SK-MEL-5 (cell line): ENCODE measurements at regions not wholly inside any gene's neighbourhood (a gene's known extent, or its start where the extent isn't known, plus 50 kb on each side); places are given as distances from the start of the nearest gene placed in this dataset.

ENCODE experiments used
- DNase-seq: peaks from one replicate; pipeline ENCODE4 v3.0.0-alpha.2; 2016; ENCODE audit warnings: low read depth, low spot score
- in situ Hi-C: cut with HindIII; loops from 2 replicates; pipeline ENCODE4 v1.10.0; 2016; ENCODE audit warnings: low sequenced_read_pairs, high pct_unique_total_duplicates, low pct_unique_long_range_greater_than_20kb

DNA sequence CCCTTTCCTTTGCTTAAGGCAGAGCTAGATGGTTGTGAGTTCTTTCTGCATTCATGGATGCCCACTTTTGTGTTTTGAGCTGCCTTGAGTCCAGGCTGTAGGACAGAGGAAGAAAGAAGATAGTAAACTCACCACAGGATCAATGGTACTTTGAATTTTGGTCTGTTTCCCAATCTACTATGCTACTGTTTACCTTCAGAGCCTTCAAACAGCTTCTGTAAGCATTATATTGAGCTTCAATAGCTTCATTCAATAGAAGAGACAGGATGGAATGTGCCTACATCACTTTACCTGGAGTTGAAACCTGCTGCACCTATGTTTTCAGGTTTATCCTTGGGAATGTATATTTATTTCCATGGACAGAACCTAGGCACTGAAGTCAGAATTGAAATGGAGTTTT is 397.9 kb upstream of the DYNLRB2 start:
- in situ Hi-C loops = no loop called here
- no peak for DNase-seq

DNA sequence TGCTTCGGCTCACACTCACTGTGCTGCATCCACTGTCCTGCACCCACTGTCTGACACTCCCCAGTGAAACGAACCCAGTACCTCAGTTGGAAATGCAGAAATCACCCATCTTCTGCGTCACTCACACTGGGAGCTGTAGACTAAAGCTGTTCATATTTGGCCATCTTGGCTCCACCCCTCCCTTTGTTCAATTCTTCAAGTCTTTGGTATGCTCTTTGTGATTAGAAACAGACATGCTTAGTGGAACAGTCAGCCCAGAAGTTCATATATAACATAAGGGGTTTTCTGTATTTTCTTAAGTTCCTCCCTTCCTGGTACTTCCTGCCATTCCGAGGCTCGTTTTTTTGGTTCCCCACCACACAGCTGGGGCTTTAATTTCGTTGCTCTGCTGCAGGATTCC is 398.5 kb upstream of the DYNLRB2 start:
- no peak for DNase-seq
- in situ Hi-C loops = no loop called here

DNA sequence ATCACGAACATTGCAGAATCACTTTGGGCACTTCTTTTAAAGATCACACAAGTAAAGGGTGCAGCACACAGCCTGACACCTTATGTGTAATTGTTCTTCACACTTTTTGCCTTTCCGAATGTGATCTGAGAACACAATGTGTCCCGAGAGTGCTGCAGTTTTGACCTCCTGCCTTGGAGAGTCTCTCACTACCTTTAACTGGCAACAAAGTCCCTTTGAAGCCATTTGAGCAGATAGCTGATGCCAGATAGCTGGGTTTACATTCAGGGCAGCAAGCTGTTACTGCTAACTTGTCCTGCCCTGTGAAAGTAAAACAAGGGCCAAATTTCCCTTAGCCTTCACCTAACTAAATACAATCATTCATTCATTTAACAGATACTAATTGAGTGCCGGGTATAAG is 411.0 kb upstream of the DYNLRB2 start:
- in situ Hi-C loops = no loop called here
- no peak for DNase-seq

DNA sequence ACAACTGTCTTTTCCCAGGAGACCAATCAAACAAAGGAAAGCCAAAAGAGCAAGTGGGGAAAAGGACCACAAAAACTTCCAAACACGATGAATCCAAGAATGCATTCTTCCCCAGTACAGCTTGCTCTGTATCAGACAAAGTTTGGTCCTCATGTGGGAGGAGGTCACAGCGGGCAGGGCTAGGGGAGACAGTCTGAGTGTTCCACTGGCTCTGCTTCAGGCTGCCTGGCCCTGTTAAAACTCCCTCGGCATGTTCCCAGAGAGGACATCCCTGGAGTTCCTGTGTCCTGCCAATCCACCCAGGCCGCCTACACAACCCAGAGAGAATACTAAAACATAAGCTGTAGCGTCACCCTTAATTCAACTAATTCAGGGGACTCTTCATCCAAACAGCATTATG is 415.1 kb upstream of the DYNLRB2 start:
- in situ Hi-C loops = no loop called here
- DNase-seq = no peak

DNA sequence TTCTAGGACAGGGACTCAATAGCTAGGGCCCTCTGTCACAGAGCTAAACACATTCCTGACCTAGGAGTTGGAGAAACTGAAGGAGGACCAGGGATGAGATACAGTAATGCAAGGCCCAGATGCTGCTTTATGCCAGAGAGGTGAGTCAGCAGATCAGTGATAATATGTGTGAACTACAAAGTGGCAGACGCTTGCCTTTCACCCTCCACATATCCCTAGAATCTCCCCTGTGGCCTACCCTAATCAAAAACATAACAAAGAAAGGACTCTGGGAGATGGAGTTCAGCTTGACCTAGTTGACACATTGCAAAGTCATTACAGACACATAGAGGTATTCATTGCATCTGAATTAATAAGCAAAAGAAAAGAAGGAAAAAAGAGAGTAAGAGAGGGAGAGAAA is 417.6 kb upstream of the DYNLRB2 start:
- in situ Hi-C loops = no loop called here
- no peak for DNase-seq

DNA sequence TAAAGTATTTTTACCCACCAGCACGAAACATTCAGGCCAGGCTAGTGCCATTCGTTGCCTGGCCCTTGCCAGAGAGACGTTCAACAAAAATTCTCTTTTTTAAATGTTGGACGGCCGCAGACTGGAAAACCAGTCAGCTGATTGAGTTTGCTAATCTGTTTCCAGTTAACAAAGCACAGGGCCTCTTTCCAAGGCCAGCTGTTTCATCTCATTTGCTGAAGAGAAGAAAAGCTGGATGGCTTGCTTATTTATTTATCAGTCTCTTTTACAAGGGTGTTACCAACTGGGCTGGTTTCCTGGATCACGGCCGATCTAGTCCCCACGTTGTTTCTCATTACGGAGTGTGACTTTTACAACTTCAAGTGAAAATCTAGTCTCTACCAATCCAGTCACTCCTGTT is 418.7 kb upstream of the DYNLRB2 start:
- in situ Hi-C loops = no loop called here
- DNase-seq = no peak

DNA sequence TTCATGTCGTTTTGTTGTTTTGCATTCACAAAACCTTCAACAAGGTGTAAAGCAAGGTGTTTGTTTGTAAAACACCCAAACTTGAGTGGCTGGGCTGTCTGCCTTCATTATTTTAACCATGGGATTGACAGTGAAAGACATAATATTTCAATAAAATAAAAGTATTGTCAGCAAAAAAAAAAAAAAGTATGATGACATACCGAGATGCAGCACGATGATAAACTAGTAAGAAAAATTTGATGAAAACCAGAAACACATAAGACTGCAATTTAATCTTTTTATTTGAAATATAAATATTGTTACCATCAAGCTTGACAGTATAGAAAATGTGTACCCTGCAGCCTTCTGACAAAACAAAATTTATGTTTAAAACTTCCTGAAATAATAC is 419.3 kb upstream of the DYNLRB2 start:
- no peak for DNase-seq
- in situ Hi-C loops = no loop called here

DNA sequence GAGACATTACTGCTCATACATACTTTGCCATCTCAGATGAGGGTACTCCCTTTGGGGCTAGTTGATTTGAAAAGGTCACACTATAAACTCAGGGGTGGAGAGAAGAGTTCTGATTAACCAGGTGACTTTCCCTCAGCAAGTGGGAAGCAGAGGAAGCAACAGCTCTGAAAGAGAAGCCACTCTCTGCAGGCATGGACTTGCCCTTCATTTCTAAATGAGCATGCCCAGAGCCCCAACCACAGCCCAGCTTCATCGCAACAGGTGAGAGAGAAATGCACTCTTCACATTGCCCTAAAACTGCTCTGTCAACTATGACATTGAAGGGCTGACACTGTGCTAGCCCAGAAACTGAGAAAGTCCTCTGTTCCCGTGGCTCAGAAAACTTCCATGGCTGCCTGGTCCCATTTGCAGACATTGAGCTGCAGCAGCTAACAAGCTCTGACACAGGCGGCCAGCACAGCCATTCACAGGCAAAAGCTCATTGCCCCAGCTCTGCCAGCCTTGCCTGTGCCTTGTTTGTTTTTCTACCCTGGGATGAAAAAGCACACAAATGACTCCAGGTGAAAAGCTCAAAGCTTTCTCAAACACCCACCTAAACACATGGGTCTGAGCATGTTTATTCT is 419.8 kb upstream of the DYNLRB2 start:
- DNase-seq = no peak
- in situ Hi-C loops = no loop called here

DNA sequence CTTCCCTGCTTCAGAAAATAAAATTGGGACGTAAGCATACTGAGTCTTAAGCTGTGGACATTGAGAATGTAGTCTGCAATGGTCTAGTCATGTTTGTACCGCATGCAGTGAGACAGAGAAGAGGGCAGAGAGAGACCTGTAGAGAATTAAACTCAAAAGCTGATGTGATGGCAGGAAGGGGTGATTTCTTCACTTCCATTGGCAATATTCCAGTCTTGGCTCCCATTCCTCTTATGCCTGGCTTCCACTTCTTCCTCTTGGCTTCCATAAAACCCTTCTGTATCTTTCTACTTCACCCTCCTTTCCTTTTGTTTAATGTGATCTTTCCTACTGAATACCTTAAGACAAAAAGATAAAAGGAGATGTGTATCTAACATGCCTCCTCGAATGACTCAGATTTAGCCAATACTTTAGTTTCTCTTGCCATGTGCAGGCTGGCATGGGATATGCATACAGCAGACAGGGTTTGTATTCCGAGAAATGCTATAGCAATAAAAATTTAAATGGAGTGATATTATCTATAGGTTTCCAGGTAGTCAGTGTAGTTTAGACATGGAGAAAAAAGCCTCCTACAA is 423.1 kb upstream of the DYNLRB2 start:
- in situ Hi-C loops = no loop called here
- DNase-seq = no peak

DNA sequence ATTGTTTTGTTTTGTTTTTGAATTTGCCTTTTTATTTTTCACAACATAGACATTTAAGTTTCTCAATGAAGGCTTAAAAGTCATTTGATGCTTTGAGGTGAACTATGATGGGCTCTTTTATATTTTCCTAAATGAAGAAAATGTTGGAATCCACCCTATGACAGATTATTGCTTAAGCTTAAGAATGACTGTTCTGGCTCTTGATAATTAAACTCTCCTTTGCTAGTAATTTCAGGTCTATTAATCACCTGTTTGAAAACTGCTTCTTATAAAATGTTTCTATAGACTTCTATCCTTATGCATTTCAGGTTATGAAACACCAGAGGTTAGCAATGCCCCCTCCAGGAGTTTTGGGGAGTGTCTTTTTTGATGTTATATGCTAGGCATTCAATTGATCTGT is 424.1 kb upstream of the DYNLRB2 start:
- no peak for DNase-seq
- in situ Hi-C loops = no loop called here

DNA sequence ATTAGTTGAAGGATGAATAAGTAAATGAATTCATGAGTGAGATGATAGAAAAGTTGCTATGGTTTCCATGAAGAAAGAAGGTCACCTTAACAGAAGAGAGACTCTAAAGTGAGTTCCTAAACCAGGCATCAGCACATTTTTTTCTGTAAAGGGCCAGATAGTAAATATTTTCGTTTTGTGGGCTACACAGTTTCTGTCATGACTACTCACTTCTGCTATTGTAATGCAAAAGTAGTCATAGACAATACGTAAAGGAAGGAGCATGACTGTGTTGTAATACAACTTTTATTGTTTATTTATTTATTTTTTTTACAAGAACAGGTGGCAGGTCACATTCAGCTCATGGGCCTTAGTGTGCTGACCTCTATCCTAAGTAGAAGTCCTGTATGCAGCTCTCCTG is 426.1 kb upstream of the DYNLRB2 start:
- in situ Hi-C loops = no loop called here
- no peak for DNase-seq

DNA sequence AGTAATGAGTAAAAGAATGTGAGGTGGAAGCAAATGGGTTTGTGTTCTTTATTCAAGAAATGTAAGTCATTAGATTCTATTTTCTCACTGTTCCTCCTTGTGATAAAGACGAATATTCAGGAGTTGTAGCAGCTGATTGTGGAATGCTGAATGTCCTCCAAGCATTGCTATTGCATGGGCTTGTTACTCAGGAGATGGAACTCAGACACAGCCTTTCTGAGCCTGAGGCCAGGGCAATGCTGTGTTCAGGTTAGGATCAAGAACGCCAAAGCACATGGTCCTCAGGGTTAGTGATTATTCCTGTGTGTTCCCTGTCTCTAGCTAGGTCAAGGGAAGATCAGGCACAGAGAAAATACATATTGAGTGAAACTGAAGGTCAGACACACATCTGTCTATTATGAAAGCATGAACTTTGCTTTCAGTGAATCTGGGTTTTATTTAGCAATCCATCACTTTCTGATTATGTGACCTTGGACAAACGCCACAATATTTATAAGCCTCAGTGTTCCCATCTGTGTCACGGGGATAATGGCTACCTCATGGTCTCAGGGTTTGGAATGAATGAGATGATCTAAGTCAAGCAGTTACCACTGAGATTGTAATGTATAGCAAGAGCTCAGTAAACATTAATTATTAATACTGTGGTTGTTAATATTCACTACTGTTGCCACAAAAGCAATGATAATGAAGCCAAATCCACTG is 426.8 kb upstream of the DYNLRB2 start:
- no peak for DNase-seq
- in situ Hi-C loops = no loop called here

DNA sequence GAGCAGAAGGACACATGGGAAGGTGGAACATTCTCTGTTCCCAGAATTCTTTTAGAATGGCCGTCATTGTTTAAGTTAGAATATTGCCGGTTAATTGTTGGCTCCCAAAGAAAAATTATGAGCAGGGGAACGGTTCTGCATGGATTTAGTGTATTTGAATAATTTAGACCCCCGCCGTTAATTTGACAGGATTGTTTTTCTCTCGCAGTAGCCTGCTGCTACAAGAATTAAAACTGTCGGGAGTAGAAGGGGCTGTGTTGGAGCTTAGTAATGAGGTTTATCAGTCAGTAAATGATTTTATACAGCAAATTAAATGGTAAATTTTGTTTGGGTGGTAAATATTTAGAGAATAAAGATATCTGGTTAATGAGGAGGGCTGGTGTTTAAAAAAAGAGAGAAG is 431.2 kb upstream of the DYNLRB2 start:
- no peak for DNase-seq
- in situ Hi-C loops = no loop called here

DNA sequence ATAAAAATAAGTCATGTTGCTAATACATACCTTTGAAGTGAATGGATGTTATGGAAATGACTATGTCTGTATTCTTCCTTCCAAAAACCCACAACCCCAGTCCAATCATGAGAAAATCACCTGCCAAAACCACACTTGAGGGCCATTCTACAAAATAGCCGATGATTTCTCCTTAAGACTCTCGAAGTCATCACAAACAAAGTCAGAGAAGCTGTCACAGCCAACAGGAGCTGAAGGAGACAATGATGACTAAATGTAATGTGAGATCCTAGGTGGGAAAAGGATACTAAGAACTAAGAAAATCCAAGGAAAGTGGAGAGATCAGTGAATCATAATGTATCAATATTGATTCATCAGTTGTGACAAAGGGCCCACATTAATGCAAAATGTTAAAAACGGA is 432.9 kb upstream of the DYNLRB2 start:
- no peak for DNase-seq
- in situ Hi-C loops = no loop called here

DNA sequence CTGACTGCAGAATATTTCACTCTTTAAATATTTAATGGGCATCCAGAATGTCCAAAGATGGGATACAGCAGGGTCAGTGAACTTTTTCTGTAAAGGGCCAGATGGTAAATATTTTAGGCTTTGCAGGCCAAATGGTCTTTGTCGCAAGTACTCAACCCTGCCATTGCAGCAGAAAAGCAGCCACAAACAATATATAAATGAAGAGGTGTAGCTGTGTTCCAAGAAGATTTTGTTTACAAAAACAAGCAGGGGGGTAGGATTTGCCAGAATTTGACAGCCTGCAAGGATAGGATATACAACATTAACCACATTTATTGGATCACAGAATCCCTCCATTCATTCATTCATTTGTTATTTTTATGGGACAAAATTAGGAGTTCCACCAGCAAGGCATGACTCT is 435.0 kb upstream of the DYNLRB2 start:
- in situ Hi-C loops = no loop called here
- no peak for DNase-seq

DNA sequence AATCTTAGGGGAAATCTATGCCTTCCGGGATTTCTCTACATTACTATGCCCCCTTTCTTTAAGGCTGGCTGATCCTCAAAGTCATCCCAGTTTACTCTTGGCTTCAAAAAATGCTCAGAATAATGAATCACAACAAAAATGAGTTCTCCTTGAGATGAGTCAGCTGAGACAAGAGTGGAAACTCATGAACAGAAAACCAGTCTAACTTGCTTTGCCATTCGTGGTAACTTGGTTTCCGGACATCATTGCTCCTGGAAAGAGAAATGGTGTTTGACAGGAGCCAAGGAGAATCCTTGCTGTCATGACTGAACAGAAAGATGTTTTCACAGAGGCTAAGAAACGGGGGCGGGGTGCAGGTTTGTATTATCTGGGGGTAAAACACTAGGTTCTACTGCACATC is 435.6 kb upstream of the DYNLRB2 start:
- in situ Hi-C loops = no loop called here
- no peak for DNase-seq

DNA sequence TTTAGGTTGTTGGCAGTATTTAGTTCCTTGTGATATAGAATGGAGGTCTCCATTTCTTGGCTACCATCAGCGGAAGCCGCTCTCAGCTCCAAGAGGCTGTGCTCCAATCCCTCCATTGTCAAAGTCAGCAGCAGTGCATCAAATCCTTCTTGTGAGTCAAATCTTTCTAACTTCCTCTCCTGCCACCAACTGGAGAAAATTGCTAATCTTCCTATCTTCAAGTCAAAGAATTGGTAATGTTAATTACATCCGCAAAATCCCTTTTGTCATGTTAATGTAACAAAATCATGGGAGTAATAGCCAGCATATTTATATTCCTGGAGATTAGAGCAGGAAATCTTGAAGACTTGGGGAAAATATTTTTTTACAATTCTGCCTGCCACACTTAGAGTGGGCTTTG is 436.4 kb upstream of the DYNLRB2 start:
- peak; percentile 8 for DNase-seq
- in situ Hi-C loops = no loop called here

DNA sequence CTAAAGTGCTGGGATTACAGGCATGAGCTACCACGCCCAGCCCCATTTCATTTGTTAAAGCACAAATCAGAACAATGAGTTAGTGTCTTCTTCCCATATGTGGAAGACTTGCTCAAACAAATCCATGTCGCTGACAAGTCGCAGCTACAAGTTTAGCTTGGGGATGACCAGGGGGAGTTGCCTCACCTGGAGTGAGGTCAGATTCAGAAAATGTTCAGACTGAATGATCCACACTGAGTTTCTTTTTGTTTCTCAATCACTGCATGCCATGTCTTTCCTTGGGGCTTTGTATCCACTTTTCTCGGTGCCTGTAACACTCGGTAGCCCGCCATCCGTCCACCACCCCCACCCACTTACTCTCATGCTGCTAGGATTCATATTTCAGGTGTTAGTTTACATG is 437.3 kb upstream of the DYNLRB2 start:
- in situ Hi-C loops = no loop called here
- no peak for DNase-seq

DNA sequence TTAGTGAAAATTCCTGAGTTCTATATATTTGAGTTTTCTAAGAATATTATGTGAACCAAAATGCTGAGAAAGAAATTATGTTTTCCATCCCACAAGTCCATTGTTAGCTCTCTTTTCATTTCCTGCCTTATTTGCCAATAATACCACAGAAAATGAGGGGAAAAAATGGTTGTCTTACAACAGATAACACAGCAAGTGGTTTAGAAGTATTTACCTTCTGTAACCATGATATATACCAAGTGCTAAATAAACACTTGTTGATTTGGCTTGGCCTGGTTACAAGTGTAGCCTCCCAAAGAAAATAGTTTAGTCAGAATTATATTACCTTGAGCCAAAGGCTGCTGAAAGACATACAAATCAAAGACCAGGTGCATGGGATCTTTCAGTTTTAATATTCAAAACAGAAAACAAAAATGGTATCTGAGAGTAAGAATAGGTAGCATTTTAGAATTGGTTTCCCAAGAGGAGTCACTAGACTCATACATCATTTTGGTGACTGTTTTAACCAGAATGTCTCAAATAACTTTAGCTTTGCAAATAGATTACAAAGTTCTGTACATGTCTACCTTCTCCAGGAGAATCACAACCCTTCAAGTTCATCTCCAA is 439.8 kb upstream of the DYNLRB2 start:
- no peak for DNase-seq
- in situ Hi-C loops = no loop called here
